ENCODE measurements at regions not wholly inside any gene's neighbourhood (a gene's known extent, or its start where the extent isn't known, plus 50 kb on each side); places are given as distances from the start of the nearest gene placed in this dataset.

- peaks cover 0 to 11% (median 0%) of the 10 kb centered on the region in 5 experiments for H3K9me3 ChIP-seq (ENCODE audit: control extremely low read depth in 1 of 5, control insufficient read depth in 4 of 5, insufficient read depth in 2 of 5, low read depth in 1 of 5, low read length in 4 of 5)
- no peaks in the 10 kb centered on the region for H3K36me3 ChIP-seq (ENCODE audit: control insufficient read depth in 4 of 4, insufficient read depth in 4 of 4, low read length in 3 of 4)
- no peak overlapping the region for H3K27ac ChIP-seq (ENCODE audit: insufficient read depth in 1 of 2, low read depth in 1 of 2, low read length in 2 of 2, poor library complexity in 1 of 2, severe bottlenecking in 2 of 2)
- H3K27me3 ChIP-seq (replicated peaks in 2 of 5; ENCODE audit: control insufficient read depth in 4 of 5, insufficient read depth in 5 of 5, low read length in 4 of 5), result no peaks in the 10 kb centered on the region
- CTCF ChIA-PET, result interaction anchor here (1.6 kb wide), 1 partner anchor 8 kb away, joined by 5 read pairs; no protein-coding TSS in a partner anchor
- POLR2A ChIA-PET, result no interaction called here
- peaks cover 0 to 4% (median under 1%) of the 10 kb centered on the region in 4 experiments for H3K4me1 ChIP-seq (ENCODE audit: control extremely low read depth in 1 of 4, control insufficient read depth in 4 of 4, insufficient read depth in 4 of 4, low read length in 3 of 4)
- no peak overlapping the region for H3K4me3 ChIP-seq (ENCODE audit: control insufficient read depth in 1 of 7, extremely low read depth in 1 of 7, insufficient read depth in 4 of 7, low read depth in 2 of 7, low read length in 6 of 7)
- WGBS (ENCODE audit: insufficient coverage), result 98% methylated on average over 7 of the region's 9 CpGs
- peak in 1 of 3 donors; percentile 14 for DNase-seq
Observed at GRCh38 chr13:95360464-95361097, 59.3 kb upstream of the ABCC4 start.

GRCh38 chr13:95361686-95362085, 60.4 kb upstream of the ABCC4 start:
- Histone ChIP-seq H3K9me3 (ENCODE audit: control extremely low read depth in 1 of 5, control insufficient read depth in 4 of 5, insufficient read depth in 2 of 5, low read depth in 1 of 5, low read length in 4 of 5) (peaks cover 0 to 10% (median 0%) of the 10 kb centered on the region in 5 experiments), H3K4me1 (ENCODE audit: control extremely low read depth in 1 of 4, control insufficient read depth in 4 of 4, insufficient read depth in 4 of 4, low read length in 3 of 4) (peaks cover 0 to 4% (median under 1%) of the 10 kb centered on the region in 4 experiments), H3K36me3 (ENCODE audit: control insufficient read depth in 4 of 4, insufficient read depth in 4 of 4, low read length in 3 of 4) (no peaks in the 10 kb centered on the region), H3K27me3 (replicated peaks in 2 of 5; ENCODE audit: control insufficient read depth in 4 of 5, insufficient read depth in 5 of 5, low read length in 4 of 5) (no peaks in the 10 kb centered on the region), H3K4me3 (ENCODE audit: control insufficient read depth in 1 of 7, extremely low read depth in 1 of 7, insufficient read depth in 4 of 7, low read depth in 2 of 7, low read length in 6 of 7) (no peak overlapping the region), H3K27ac (ENCODE audit: insufficient read depth in 1 of 2, low read depth in 1 of 2, low read length in 2 of 2, poor library complexity in 1 of 2, severe bottlenecking in 2 of 2) (no peak overlapping the region)
- WGBS (ENCODE audit: insufficient coverage), result 0% methylated on average over 2 of the region's 3 CpGs
- DNase-seq, result peak; percentile 52 to 89 (median 74)
- ChIA-PET POLR2A (interaction anchor here (0.6 to 1.2 kb wide), 2 partner anchors 43 to 802 kb away, joined by 3 to 4 read pairs; no protein-coding TSS in a partner anchor), CTCF (interaction anchor here (0.9 to 1.6 kb wide), 9 partner anchors 9 to 173 kb away, joined by 3 to 5 read pairs (median 4); no protein-coding TSS in a partner anchor)

GRCh38 chr13:95362666-95363065, 61.4 kb upstream of the ABCC4 start:
- no peaks in the 10 kb centered on the region for H3K36me3 ChIP-seq (ENCODE audit: control insufficient read depth in 4 of 4, insufficient read depth in 4 of 4, low read length in 3 of 4)
- H3K27me3 ChIP-seq (replicated peaks in 2 of 5; ENCODE audit: control insufficient read depth in 4 of 5, insufficient read depth in 5 of 5, low read length in 4 of 5), result no peaks in the 10 kb centered on the region
- no peak overlapping the region for H3K27ac ChIP-seq (ENCODE audit: insufficient read depth in 1 of 2, low read depth in 1 of 2, low read length in 2 of 2, poor library complexity in 1 of 2, severe bottlenecking in 2 of 2)
- CTCF ChIA-PET, result interaction anchor here (1.0 to 1.3 kb wide), 3 partner anchors 9 to 13 kb away, joined by 3 read pairs; no protein-coding TSS in a partner anchor
- H3K4me3 ChIP-seq (ENCODE audit: control insufficient read depth in 1 of 7, extremely low read depth in 1 of 7, insufficient read depth in 4 of 7, low read depth in 2 of 7, low read length in 6 of 7), result no peak overlapping the region
- H3K4me1 ChIP-seq (ENCODE audit: control extremely low read depth in 1 of 4, control insufficient read depth in 4 of 4, insufficient read depth in 4 of 4, low read length in 3 of 4), result peaks cover 0 to 4% (median under 1%) of the 10 kb centered on the region in 4 experiments
- POLR2A ChIA-PET, result no interaction called here
- no peak for DNase-seq
- WGBS (ENCODE audit: insufficient coverage), result 96% methylated on average over 3 of the region's 5 CpGs
- H3K9me3 ChIP-seq (ENCODE audit: control extremely low read depth in 1 of 5, control insufficient read depth in 4 of 5, insufficient read depth in 2 of 5, low read depth in 1 of 5, low read length in 4 of 5), result peaks cover 0 to 5% (median 0%) of the 10 kb centered on the region in 5 experiments

- no CpG with 5 or more reads among the region's 6 CpGs for WGBS (ENCODE audit: insufficient coverage)
- H3K4me3 ChIP-seq (ENCODE audit: control insufficient read depth in 1 of 7, extremely low read depth in 1 of 7, insufficient read depth in 4 of 7, low read depth in 2 of 7, low read length in 6 of 7), result no peak overlapping the region
- no peak for DNase-seq
- H3K36me3 ChIP-seq (ENCODE audit: control insufficient read depth in 4 of 4, insufficient read depth in 4 of 4, low read length in 3 of 4), result no peaks in the 10 kb centered on the region
- H3K27me3 ChIP-seq (replicated peaks in 2 of 5; ENCODE audit: control insufficient read depth in 4 of 5, insufficient read depth in 5 of 5, low read length in 4 of 5), result no peaks in the 10 kb centered on the region
- CTCF ChIA-PET, result interaction anchor here (1.0 to 5.9 kb wide), 2 partner anchors 12 to 15 kb away, joined by 3 to 31 read pairs; no protein-coding TSS in a partner anchor
- H3K4me1 ChIP-seq (ENCODE audit: control extremely low read depth in 1 of 4, control insufficient read depth in 4 of 4, insufficient read depth in 4 of 4, low read length in 3 of 4), result peaks cover 0 to 2% (median 0%) of the 10 kb centered on the region in 4 experiments
- H3K9me3 ChIP-seq (ENCODE audit: control extremely low read depth in 1 of 5, control insufficient read depth in 4 of 5, insufficient read depth in 2 of 5, low read depth in 1 of 5, low read length in 4 of 5), result peaks cover 0 to 5% (median 0%) of the 10 kb centered on the region in 5 experiments
- no peak overlapping the region for H3K27ac ChIP-seq (ENCODE audit: insufficient read depth in 1 of 2, low read depth in 1 of 2, low read length in 2 of 2, poor library complexity in 1 of 2, severe bottlenecking in 2 of 2)
- POLR2A ChIA-PET, result no interaction called here
Observed at GRCh38 chr13:95367309-95367843, 66.1 kb upstream of the ABCC4 start.

GRCh38 chr13:95368998-95369397, 67.7 kb upstream of the ABCC4 start:
- no peaks in the 10 kb centered on the region for H3K27me3 ChIP-seq (replicated peaks in 2 of 5; ENCODE audit: control insufficient read depth in 4 of 5, insufficient read depth in 5 of 5, low read length in 4 of 5)
- WGBS (ENCODE audit: insufficient coverage), result 100% methylated on average over 3 of the region's 4 CpGs
- H3K4me3 ChIP-seq (ENCODE audit: control insufficient read depth in 1 of 7, extremely low read depth in 1 of 7, insufficient read depth in 4 of 7, low read depth in 2 of 7, low read length in 6 of 7), result no peak overlapping the region
- no peaks in the 10 kb centered on the region for H3K36me3 ChIP-seq (ENCODE audit: control insufficient read depth in 4 of 4, insufficient read depth in 4 of 4, low read length in 3 of 4)
- ChIA-PET POLR2A (interaction anchor here (0.7 kb wide), 1 partner anchor 760 kb away, joined by 6 read pairs; no protein-coding TSS in a partner anchor), CTCF (interaction anchor here (5.9 kb wide), 1 partner anchor 10 kb away, joined by 31 read pairs; no protein-coding TSS in a partner anchor)
- H3K27ac ChIP-seq (ENCODE audit: insufficient read depth in 1 of 2, low read depth in 1 of 2, low read length in 2 of 2, poor library complexity in 1 of 2, severe bottlenecking in 2 of 2), result no peak overlapping the region
- no peak for DNase-seq
- no peaks in the 10 kb centered on the region for H3K9me3 ChIP-seq (ENCODE audit: control extremely low read depth in 1 of 5, control insufficient read depth in 4 of 5, insufficient read depth in 2 of 5, low read depth in 1 of 5, low read length in 4 of 5)
- peaks cover 0 to 2% (median 0%) of the 10 kb centered on the region in 4 experiments for H3K4me1 ChIP-seq (ENCODE audit: control extremely low read depth in 1 of 4, control insufficient read depth in 4 of 4, insufficient read depth in 4 of 4, low read length in 3 of 4)

- Histone ChIP-seq H3K9me3 (ENCODE audit: control extremely low read depth in 1 of 5, control insufficient read depth in 4 of 5, insufficient read depth in 2 of 5, low read depth in 1 of 5, low read length in 4 of 5) (no peaks in the 10 kb centered on the region), H3K27me3 (replicated peaks in 2 of 5; ENCODE audit: control insufficient read depth in 4 of 5, insufficient read depth in 5 of 5, low read length in 4 of 5) (no peaks in the 10 kb centered on the region), H3K27ac (ENCODE audit: insufficient read depth in 1 of 2, low read depth in 1 of 2, low read length in 2 of 2, poor library complexity in 1 of 2, severe bottlenecking in 2 of 2) (no peak overlapping the region), H3K4me3 (ENCODE audit: control insufficient read depth in 1 of 7, extremely low read depth in 1 of 7, insufficient read depth in 4 of 7, low read depth in 2 of 7, low read length in 6 of 7) (no peak overlapping the region), H3K36me3 (ENCODE audit: control insufficient read depth in 4 of 4, insufficient read depth in 4 of 4, low read length in 3 of 4) (no peaks in the 10 kb centered on the region), H3K4me1 (ENCODE audit: control extremely low read depth in 1 of 4, control insufficient read depth in 4 of 4, insufficient read depth in 4 of 4, low read length in 3 of 4) (peaks cover 0 to 3% (median 1%) of the 10 kb centered on the region in 4 experiments)
- 0% methylated on average over 1 of the region's 1 CpG for WGBS (ENCODE audit: insufficient coverage)
- no peak for DNase-seq
- ChIA-PET POLR2A (no interaction called here), CTCF (interaction anchor here (0.9 to 13.3 kb wide), 3 partner anchors 12 to 185 kb away, joined by 3 to 246 read pairs (median 174); partner anchors contain the start of gene ABCC4)
Observed at GRCh38 chr13:95375706-95376105, 74.5 kb upstream of the ABCC4 start.

GRCh38 chr13:95378603-95379002, 77.4 kb upstream of the ABCC4 start:
- Histone ChIP-seq H3K4me3 (ENCODE audit: control insufficient read depth in 1 of 7, extremely low read depth in 1 of 7, insufficient read depth in 4 of 7, low read depth in 2 of 7, low read length in 6 of 7) (no peak overlapping the region), H3K27ac (ENCODE audit: insufficient read depth in 1 of 2, low read depth in 1 of 2, low read length in 2 of 2, poor library complexity in 1 of 2, severe bottlenecking in 2 of 2) (no peak overlapping the region), H3K4me1 (ENCODE audit: control extremely low read depth in 1 of 4, control insufficient read depth in 4 of 4, insufficient read depth in 4 of 4, low read length in 3 of 4) (peaks cover 0 to 3% (median 1%) of the 10 kb centered on the region in 4 experiments), H3K9me3 (ENCODE audit: control extremely low read depth in 1 of 5, control insufficient read depth in 4 of 5, insufficient read depth in 2 of 5, low read depth in 1 of 5, low read length in 4 of 5) (no peaks in the 10 kb centered on the region), H3K27me3 (replicated peaks in 2 of 5; ENCODE audit: control insufficient read depth in 4 of 5, insufficient read depth in 5 of 5, low read length in 4 of 5) (no peaks in the 10 kb centered on the region), H3K36me3 (ENCODE audit: control insufficient read depth in 4 of 4, insufficient read depth in 4 of 4, low read length in 3 of 4) (no peaks in the 10 kb centered on the region)
- ChIA-PET POLR2A (no interaction called here), CTCF (interaction anchor here (0.8 to 13.3 kb wide), 6 partner anchors 8 to 188 kb away, joined by 3 to 246 read pairs (median 70); partner anchors contain the start of gene ABCC4)
- no CpG with 5 or more reads among the region's 1 CpG for WGBS (ENCODE audit: insufficient coverage)
- DNase-seq, result no peak

All from common myeloid progenitor, CD34-positive (primary cell).